Loucy (cell line): ENCODE measurements at regions not wholly inside any gene's neighbourhood (a gene's known extent, or its start where the extent isn't known, plus 50 kb on each side); places are given as distances from the start of the nearest gene placed in this dataset.

Experiments
- H2AFZ ChIP-seq: fragments of 200-600 bp; sonication (generic); 2 replicates; pipeline ENCODE4 v1.6.0; 2016; ENCODE audit warnings: antibody characterized with exemption, mild to moderate bottlenecking, low read length, moderate library complexity
- H3F3A ChIP-seq: fragments of 200-600 bp; 2 replicates; pipeline ENCODE4 v1.6.0; 2016; ENCODE audit warnings: antibody characterized with exemption, low read depth, mild to moderate bottlenecking
- H3K27me3 ChIP-seq: fragments of 200-600 bp; sonication (generic); 2 replicates; pipeline ENCODE4 v1.6.1; 2014; ENCODE audit warnings: low read length, mild to moderate bottlenecking; ENCODE audit not compliant: insufficient read depth, poor library complexity, severe bottlenecking
- H3K36me3 ChIP-seq: fragments of 200-600 bp; sonication (generic); 2 replicates; pipeline ENCODE4 v1.6.1; 2016; ENCODE audit warnings: low read length; ENCODE audit not compliant: insufficient read depth
- H3K4me1 ChIP-seq: fragments of 200-600 bp; sonication (generic); 2 replicates; pipeline ENCODE4 v1.5.1; 2014; ENCODE audit warnings: low read length, mild to moderate bottlenecking; ENCODE audit not compliant: insufficient read depth, poor library complexity, severe bottlenecking
- H3K4me2 ChIP-seq: fragments of 200-600 bp; sonication (generic); 2 replicates; pipeline ENCODE4 v1.6.0; 2014; ENCODE audit warnings: antibody characterized with exemption, low read length, low read depth, mild to moderate bottlenecking; ENCODE audit not compliant: poor library complexity, severe bottlenecking
- H3K4me3 ChIP-seq: fragments of 200-600 bp; sonication (generic); 2 replicates; pipeline ENCODE4 v1.5.1; 2014; ENCODE audit warnings: low read length, mild to moderate bottlenecking, mixed read lengths; ENCODE audit not compliant: poor library complexity, severe bottlenecking
- H3K79me2 ChIP-seq: fragments of 200-600 bp; sonication (generic); 2 replicates; pipeline ENCODE4 v1.6.1; 2014; ENCODE audit warnings: low read length; ENCODE audit not compliant: insufficient read depth
- H3K9ac ChIP-seq: fragments of 200-600 bp; sonication (generic); 2 replicates; pipeline ENCODE4 v1.6.0; 2014; ENCODE audit warnings: mild to moderate bottlenecking, low read depth, low read length, moderate library complexity; ENCODE audit not compliant: poor library complexity, severe bottlenecking
- H3K9me2 ChIP-seq: fragments of 200-600 bp; sonication (generic); replicated peaks from 2 replicates; pipeline ENCODE4 v1.6.1; 2016; ENCODE audit warnings: low read depth, low read length, mixed read lengths
- H3K9me3 ChIP-seq: fragments of 200-600 bp; sonication (generic); 2 replicates; pipeline ENCODE4 v1.6.1; 2014; ENCODE audit warnings: mild to moderate bottlenecking, antibody characterized with exemption, low read length, low read depth; ENCODE audit not compliant: insufficient read depth
- H4K20me1 ChIP-seq: fragments of 200-600 bp; sonication (generic); 2 replicates; pipeline ENCODE4 v1.6.0; 2014; ENCODE audit warnings: antibody characterized with exemption, low read length, mild to moderate bottlenecking; ENCODE audit not compliant: insufficient read depth, poor library complexity, severe bottlenecking
- EZH2phosphoT487 ChIP-seq: fragments of 200-600 bp; IDR thresholded peaks from 2 replicates; pipeline ENCODE4 v1.6.1; 2018; ENCODE audit warnings: antibody characterized with exemption, mild to moderate bottlenecking, moderate library complexity, borderline replicate concordance
- TF ChIP-seq, protein P1 (sequence below): fragments of 200-600 bp; sonication (generic); conservative IDR thresholded peaks from 2 replicates; pipeline ENCODE4 v1.5.1; 2014; ENCODE audit warnings: mild to moderate bottlenecking, antibody characterized with exemption, low read length

GRCh38 chr5:173765029-173765644 is 123.0 kb upstream of the CPEB4 start:
- H4K20me1 ChIP-seq = no peaks in the 10 kb centered on the region
- no peaks in the 10 kb centered on the region for H3K36me3 ChIP-seq
- H3F3A ChIP-seq = no peaks in the 10 kb centered on the region
- TF ChIP-seq EZH2phosphoT487 = no peak
- TF ChIP-seq, protein P1, sequence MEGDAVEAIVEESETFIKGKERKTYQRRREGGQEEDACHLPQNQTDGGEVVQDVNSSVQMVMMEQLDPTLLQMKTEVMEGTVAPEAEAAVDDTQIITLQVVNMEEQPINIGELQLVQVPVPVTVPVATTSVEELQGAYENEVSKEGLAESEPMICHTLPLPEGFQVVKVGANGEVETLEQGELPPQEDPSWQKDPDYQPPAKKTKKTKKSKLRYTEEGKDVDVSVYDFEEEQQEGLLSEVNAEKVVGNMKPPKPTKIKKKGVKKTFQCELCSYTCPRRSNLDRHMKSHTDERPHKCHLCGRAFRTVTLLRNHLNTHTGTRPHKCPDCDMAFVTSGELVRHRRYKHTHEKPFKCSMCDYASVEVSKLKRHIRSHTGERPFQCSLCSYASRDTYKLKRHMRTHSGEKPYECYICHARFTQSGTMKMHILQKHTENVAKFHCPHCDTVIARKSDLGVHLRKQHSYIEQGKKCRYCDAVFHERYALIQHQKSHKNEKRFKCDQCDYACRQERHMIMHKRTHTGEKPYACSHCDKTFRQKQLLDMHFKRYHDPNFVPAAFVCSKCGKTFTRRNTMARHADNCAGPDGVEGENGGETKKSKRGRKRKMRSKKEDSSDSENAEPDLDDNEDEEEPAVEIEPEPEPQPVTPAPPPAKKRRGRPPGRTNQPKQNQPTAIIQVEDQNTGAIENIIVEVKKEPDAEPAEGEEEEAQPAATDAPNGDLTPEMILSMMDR = no peak
- H3K4me3 ChIP-seq = no peak overlapping the region
- no peak overlapping the region for H2AFZ ChIP-seq
- H3K9me2 ChIP-seq = no peaks in the 10 kb centered on the region
- H3K9ac ChIP-seq = no peak overlapping the region
- no peaks in the 10 kb centered on the region for H3K79me2 ChIP-seq
- peaks cover 8% of the 10 kb centered on the region for H3K4me1 ChIP-seq
- H3K27me3 ChIP-seq = no peaks in the 10 kb centered on the region
- H3K4me2 ChIP-seq = no peak overlapping the region
- no peaks in the 10 kb centered on the region for H3K9me3 ChIP-seq

DNA sequence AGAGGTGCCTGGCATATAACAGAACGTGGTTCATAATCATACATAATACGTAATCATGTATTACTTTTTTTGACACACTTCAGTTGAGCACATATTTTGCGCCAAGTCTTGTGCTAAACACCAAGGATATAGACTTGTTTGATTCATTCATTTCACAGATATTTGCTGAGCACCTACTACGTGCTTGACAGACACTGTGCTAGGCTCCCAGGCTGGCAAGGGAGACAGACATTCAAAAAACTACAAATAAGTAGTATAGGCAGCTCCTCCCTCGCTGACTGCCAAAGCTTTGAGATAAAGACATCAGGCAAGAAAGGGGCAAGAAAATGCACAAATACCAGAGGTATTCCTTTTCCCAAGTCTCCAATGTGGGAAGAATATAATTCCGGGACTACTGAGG is 122.5 kb upstream of the CPEB4 start:
- Histone ChIP-seq H3K4me2 (no peak overlapping the region), H3F3A (no peaks in the 10 kb centered on the region), H4K20me1 (no peaks in the 10 kb centered on the region), H3K36me3 (no peaks in the 10 kb centered on the region), H3K9me2 (no peaks in the 10 kb centered on the region), H3K9ac (no peak overlapping the region), H3K4me1 (peaks cover 5% of the 10 kb centered on the region), H3K9me3 (no peaks in the 10 kb centered on the region), H3K79me2 (no peaks in the 10 kb centered on the region), H3K27me3 (no peaks in the 10 kb centered on the region), H2AFZ (no peak overlapping the region), H3K4me3 (no peak overlapping the region)
- TF ChIP-seq, protein P1 = no peak
- no peak for TF ChIP-seq EZH2phosphoT487

DNA sequence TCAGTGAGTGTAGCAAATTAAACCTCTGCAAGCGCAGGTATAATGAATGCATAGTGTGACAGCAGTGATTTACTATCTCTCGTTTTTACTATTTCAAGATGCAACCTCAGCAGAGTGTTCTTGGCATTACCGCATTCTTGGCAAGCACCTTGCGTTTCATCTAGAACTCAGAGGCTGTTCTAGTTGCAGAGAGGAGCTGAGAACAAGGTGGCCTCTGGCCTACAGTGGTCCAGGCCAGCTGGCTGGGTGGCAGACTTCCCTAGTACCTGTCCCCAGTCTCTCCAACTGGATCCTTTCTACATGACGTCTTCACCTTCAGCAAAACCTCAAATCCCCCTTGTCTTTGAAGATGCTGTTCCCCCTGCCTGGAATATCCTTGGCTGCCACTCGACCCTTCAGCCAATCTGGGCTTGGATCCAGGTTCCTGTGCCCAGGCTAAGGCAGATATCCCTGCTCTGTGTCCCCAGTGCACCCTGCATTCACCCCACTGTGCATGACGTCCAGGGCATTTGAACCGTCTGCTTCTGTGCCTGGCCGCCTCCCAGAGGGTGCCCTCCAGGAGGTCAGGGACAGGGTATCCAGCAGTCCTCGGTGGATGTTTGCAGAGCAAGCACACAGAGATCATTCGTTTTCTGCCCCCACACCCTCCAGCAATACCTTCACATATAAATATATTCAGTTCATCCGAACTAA is 120.4 kb upstream of the CPEB4 start:
- H3K4me2 ChIP-seq = no peak overlapping the region

More for the DNA sequence above, 120.4 kb upstream of the CPEB4 start:
- no peak overlapping the region for H3K4me3 ChIP-seq
- TF ChIP-seq EZH2phosphoT487 = no peak
- TF ChIP-seq, protein P1 = no peak
- no peaks in the 10 kb centered on the region for H3K9me2 ChIP-seq
- H3K79me2 ChIP-seq = no peaks in the 10 kb centered on the region
- no peaks in the 10 kb centered on the region for H4K20me1 ChIP-seq
- H3K36me3 ChIP-seq = no peaks in the 10 kb centered on the region
- no peak overlapping the region for H3K9ac ChIP-seq
- H2AFZ ChIP-seq = no peak overlapping the region
- H3K27me3 ChIP-seq = no peaks in the 10 kb centered on the region
- no peaks in the 10 kb centered on the region for H3F3A ChIP-seq
- H3K9me3 ChIP-seq = no peaks in the 10 kb centered on the region
- H3K4me1 ChIP-seq = no peaks in the 10 kb centered on the region
